ENCODE measurements at regions not wholly inside any gene's neighbourhood (a gene's known extent, or its start where the extent isn't known, plus 50 kb on each side); places are given as distances from the start of the nearest gene placed in this dataset.
"Not testable (repeated sequence)": the region's sequence is repeated elsewhere in the genome, so short reads cannot be mapped to it uniquely, and the experiment has no call there.

- DNase-seq = not testable (repeated sequence)
Measured at GRCh38 chr5:34096033-34096432, 53.0 kb upstream of the C1QTNF3 start.

- not testable (repeated sequence) for DNase-seq
Measured at GRCh38 chr5:34099891-34100290, 56.9 kb upstream of the C1QTNF3 start.

- DNase-seq = not testable (repeated sequence)
Measured at GRCh38 chr5:34101567-34101966, 58.6 kb upstream of the C1QTNF3 start.

GRCh38 chr5:34108897-34109296, 65.9 kb upstream of the C1QTNF3 start:
- DNase-seq = not testable (repeated sequence)

GRCh38 chr5:34124280-34124679, 81.3 kb upstream of the C1QTNF3 start:
- not testable (repeated sequence) for DNase-seq

- DNase-seq = not testable (repeated sequence)
Measured at GRCh38 chr5:34125354-34125753, 82.3 kb upstream of the C1QTNF3 start.

GRCh38 chr5:34126741-34127140, 83.7 kb upstream of the C1QTNF3 start:
- not testable (repeated sequence) for DNase-seq

GRCh38 chr5:34127818-34128217, 84.8 kb upstream of the C1QTNF3 start:
- not testable (repeated sequence) for DNase-seq

GRCh38 chr5:34128890-34129289, 85.9 kb upstream of the C1QTNF3 start:
- DNase-seq = not testable (repeated sequence)

- not testable (repeated sequence) for DNase-seq
Measured at GRCh38 chr5:34154988-34155387, 112.0 kb upstream of the C1QTNF3 start.

GRCh38 chr5:34156703-34157414, 113.8 kb upstream of the C1QTNF3 start:
- DNase-seq = not testable (repeated sequence)

GRCh38 chr5:34160904-34161303, 117.9 kb upstream of the C1QTNF3 start:
- DNase-seq = not testable (repeated sequence)

GRCh38 chr5:34171398-34171797, 128.4 kb upstream of the C1QTNF3 start:
- DNase-seq = not testable (repeated sequence)

GRCh38 chr5:34179453-34180190, 136.6 kb upstream of the C1QTNF3 start:
- DNase-seq = not testable (repeated sequence)

- DNase-seq = not testable (repeated sequence)
Measured at GRCh38 chr5:34180225-34180624, 137.2 kb upstream of the C1QTNF3 start.

GRCh38 chr5:34180940-34181614, 138.1 kb upstream of the C1QTNF3 start:
- not testable (repeated sequence) for DNase-seq

- DNase-seq = not testable (repeated sequence)
Measured at GRCh38 chr5:34185005-34185404, 142.0 kb upstream of the C1QTNF3 start.

- DNase-seq = not testable (repeated sequence)
Measured at GRCh38 chr5:34185572-34185971, 142.6 kb upstream of the C1QTNF3 start.

GRCh38 chr5:34186108-34186507, 143.1 kb upstream of the C1QTNF3 start:
- DNase-seq = not testable (repeated sequence)

- DNase-seq = not testable (repeated sequence)
Measured at GRCh38 chr5:34186865-34187264, 143.9 kb upstream of the C1QTNF3 start.

- DNase-seq = not testable (repeated sequence)
Measured at GRCh38 chr5:34187441-34187840, 144.4 kb upstream of the C1QTNF3 start.

GRCh38 chr5:34188001-34188822, 145.2 kb upstream of the C1QTNF3 start:
- not testable (repeated sequence) for DNase-seq
